RWPE2 (cell line): ENCODE measurements at regions not wholly inside any gene's neighbourhood (a gene's known extent, or its start where the extent isn't known, plus 50 kb on each side); places are given as distances from the start of the nearest gene placed in this dataset.

ENCODE experiments used
- ATAC-seq: fragments of 200-7000 bp; cut with Tn5 transposase; 3 replicates; pipeline ENCODE4 v1.9.1; 2021; ENCODE audit warnings: low read depth
- DNase-seq: peaks from one replicate; pipeline ENCODE4 v3.0.0-alpha.2; 2020; ENCODE audit warnings: low spot score
- H3K27ac ChIP-seq: fragments of 450-650 bp; 2 replicates; pipeline ENCODE4 v1.5.1; 2017; ENCODE audit warnings: mild to moderate bottlenecking; ENCODE audit not compliant: poor library complexity, severe bottlenecking
- H3K27me3 ChIP-seq: fragments of 250-450 bp; sonication (Bioruptor Pico); 2 replicates; pipeline ENCODE4 v1.5.1; 2021; ENCODE audit warnings: mild to moderate bottlenecking, moderate library complexity; ENCODE audit not compliant: insufficient read depth, poor library complexity, severe bottlenecking
- H3K36me3 ChIP-seq: fragments of 250-450 bp; sonication (Bioruptor Pico); 2 replicates; pipeline ENCODE4 v1.5.1; 2020; ENCODE audit warnings: low read depth, mild to moderate bottlenecking, moderate library complexity
- H3K4me1 ChIP-seq: fragments of 250-450 bp; sonication (Bioruptor Pico); 2 replicates; pipeline ENCODE4 v1.5.1; 2021; ENCODE audit warnings: mild to moderate bottlenecking, moderate library complexity; ENCODE audit not compliant: insufficient read depth, poor library complexity, severe bottlenecking
- H3K4me3 ChIP-seq: fragments of 250-450 bp; sonication (Bioruptor Pico); 2 replicates; pipeline ENCODE4 v1.5.1; 2021; ENCODE audit warnings: mild to moderate bottlenecking, moderate library complexity; ENCODE audit not compliant: severe bottlenecking
- H3K9me3 ChIP-seq: fragments of 250-450 bp; sonication (Bioruptor Pico); 2 replicates; pipeline ENCODE4 v1.5.1; 2021; ENCODE audit warnings: mild to moderate bottlenecking, moderate library complexity; ENCODE audit not compliant: severe bottlenecking
- CTCF ChIP-seq: fragments of 450-650 bp; IDR thresholded peaks from one replicate; pipeline ENCODE4 v1.5.1; 2017; ENCODE audit warnings: mild to moderate bottlenecking, moderate library complexity; ENCODE audit not compliant: poor library complexity, severe bottlenecking

- H3K4me1 ChIP-seq = no peaks in the 10 kb centered on the region
- no peak for TF ChIP-seq CTCF
- DNase-seq (no peak), ATAC-seq (no peak)
- H3K9me3 ChIP-seq = no peaks in the 10 kb centered on the region
- no peak overlapping the region for H3K4me3 ChIP-seq
- H3K27me3 ChIP-seq = no peaks in the 10 kb centered on the region
- H3K36me3 ChIP-seq = no peaks in the 10 kb centered on the region
- no peak overlapping the region for H3K27ac ChIP-seq
These were observed 458.6 kb upstream of the ATXN8OS start for GRCh38 chr13:69649063-69649392.

- TF ChIP-seq CTCF = no peak
- Histone ChIP-seq H3K27me3 (no peaks in the 10 kb centered on the region), H3K36me3 (no peaks in the 10 kb centered on the region), H3K9me3 (no peaks in the 10 kb centered on the region), H3K27ac (no peak overlapping the region), H3K4me3 (no peak overlapping the region), H3K4me1 (no peaks in the 10 kb centered on the region)
- no peak for DNase-seq
- no peak for ATAC-seq
These were observed 459.1 kb upstream of the ATXN8OS start for GRCh38 chr13:69648340-69649062.

DNA sequence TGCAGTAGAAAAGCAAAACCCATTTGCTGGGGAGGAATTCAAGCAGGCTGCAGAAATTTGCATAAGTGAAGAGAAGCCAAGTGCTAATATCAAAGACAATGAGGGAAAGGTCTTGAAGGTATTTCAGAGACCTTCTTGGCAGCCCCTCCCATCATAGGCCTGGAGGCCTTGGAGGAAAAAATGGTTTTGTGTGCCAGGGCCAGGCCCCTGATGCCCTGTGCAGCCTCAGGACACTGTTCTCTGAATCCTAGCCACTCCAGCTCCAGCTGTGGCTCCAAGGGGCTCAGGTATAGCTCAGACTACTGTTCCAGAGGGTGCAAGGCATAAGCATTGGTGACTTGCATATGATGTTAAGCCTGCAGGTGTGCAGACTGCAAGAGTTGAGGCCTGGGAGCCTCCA, 463.2 kb upstream of the ATXN8OS start:
- H3K27me3 ChIP-seq = no peaks in the 10 kb centered on the region
- no peak overlapping the region for H3K4me3 ChIP-seq
- DNase-seq (no peak), ATAC-seq (no peak)
- H3K9me3 ChIP-seq = no peaks in the 10 kb centered on the region
- no peaks in the 10 kb centered on the region for H3K36me3 ChIP-seq
- TF ChIP-seq CTCF = no peak
- no peak overlapping the region for H3K27ac ChIP-seq
- H3K4me1 ChIP-seq = no peaks in the 10 kb centered on the region

- Histone ChIP-seq H3K36me3 (no peaks in the 10 kb centered on the region), H3K4me1 (no peaks in the 10 kb centered on the region), H3K9me3 (no peaks in the 10 kb centered on the region), H3K27me3 (no peaks in the 10 kb centered on the region), H3K27ac (no peak overlapping the region), H3K4me3 (no peak overlapping the region)
- no peak for TF ChIP-seq CTCF
- ATAC-seq (no peak), DNase-seq (no peak)
These were observed 465.9 kb upstream of the ATXN8OS start for GRCh38 chr13:69641773-69642172.

DNA sequence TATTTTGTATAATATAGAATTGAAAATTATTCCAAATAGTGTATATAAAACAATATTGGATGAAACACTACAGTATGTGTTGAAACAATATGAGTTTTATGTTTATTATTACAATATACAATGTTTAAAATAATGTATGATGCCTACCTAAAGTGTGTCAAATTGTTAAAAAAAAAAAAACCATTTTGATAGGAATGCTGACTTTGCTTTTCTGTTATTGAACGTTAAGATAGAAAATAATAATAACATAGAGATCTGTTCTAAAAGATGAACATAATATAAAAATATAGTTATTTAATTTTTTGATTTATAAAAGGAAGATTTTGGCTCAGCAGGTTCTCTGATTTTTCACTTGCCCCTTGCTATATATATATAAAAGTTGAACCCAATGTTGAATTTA, 474.6 kb upstream of the ATXN8OS start:
- no peak for TF ChIP-seq CTCF
- no peaks in the 10 kb centered on the region for H3K4me1 ChIP-seq
- H3K27me3 ChIP-seq = no peaks in the 10 kb centered on the region
- H3K27ac ChIP-seq = no peak overlapping the region
- no peak for ATAC-seq
- no peak for DNase-seq
- H3K36me3 ChIP-seq = no peaks in the 10 kb centered on the region
- no peak overlapping the region for H3K4me3 ChIP-seq
- no peaks in the 10 kb centered on the region for H3K9me3 ChIP-seq
